WERI-Rb-1 (cell line): ENCODE measurements at regions not wholly inside any gene's neighbourhood (a gene's known extent, or its start where the extent isn't known, plus 50 kb on each side); places are given as distances from the start of the nearest gene placed in this dataset.

Experiments
- DNase-seq: peaks from one replicate; pipeline ENCODE4 v3.0.0-alpha.2; 2020
- H3K27ac ChIP-seq: fragments of 250-450 bp; sonication (Bioruptor Pico); 2 replicates; pipeline ENCODE4 v1.5.1; 2020; ENCODE audit warnings: mild to moderate bottlenecking, moderate library complexity
- H3K27me3 ChIP-seq: fragments of 250-450 bp; sonication (Bioruptor Pico); 2 replicates; pipeline ENCODE4 v1.5.1; 2021; ENCODE audit warnings: mild to moderate bottlenecking, low read depth, moderate library complexity; ENCODE audit not compliant: insufficient read depth, severe bottlenecking
- H3K36me3 ChIP-seq: fragments of 250-450 bp; sonication (Bioruptor Pico); 2 replicates; pipeline ENCODE4 v1.5.1; 2020; ENCODE audit warnings: mild to moderate bottlenecking, moderate library complexity
- H3K4me3 ChIP-seq: 2 replicates; pipeline ENCODE4 v1.5.1; 2011; ENCODE audit warnings: low read depth, mild to moderate bottlenecking, control low read depth, low read length
- H3K9me3 ChIP-seq: fragments of 250-450 bp; sonication (Bioruptor Pico); 2 replicates; pipeline ENCODE4 v1.5.1; 2021; ENCODE audit warnings: mild to moderate bottlenecking, moderate library complexity; ENCODE audit not compliant: severe bottlenecking
- CTCF ChIP-seq: IDR thresholded peaks from 2 replicates; pipeline ENCODE4 v1.5.1; 2011; ENCODE audit warnings: low read depth, mild to moderate bottlenecking, control low read depth, inconsistent platforms, low read length

GRCh38 chr12:34393821-34394150 is 371.5 kb downstream of the ALG10 start:
- H3K27me3 ChIP-seq = peaks cover 94% of the 10 kb centered on the region
- H3K9me3 ChIP-seq = peaks cover 2% of the 10 kb centered on the region
- no peak for TF ChIP-seq CTCF
- H3K27ac ChIP-seq = no peak overlapping the region
- no peaks in the 10 kb centered on the region for H3K36me3 ChIP-seq
- H3K4me3 ChIP-seq = no peak overlapping the region
- no peak for DNase-seq

DNA sequence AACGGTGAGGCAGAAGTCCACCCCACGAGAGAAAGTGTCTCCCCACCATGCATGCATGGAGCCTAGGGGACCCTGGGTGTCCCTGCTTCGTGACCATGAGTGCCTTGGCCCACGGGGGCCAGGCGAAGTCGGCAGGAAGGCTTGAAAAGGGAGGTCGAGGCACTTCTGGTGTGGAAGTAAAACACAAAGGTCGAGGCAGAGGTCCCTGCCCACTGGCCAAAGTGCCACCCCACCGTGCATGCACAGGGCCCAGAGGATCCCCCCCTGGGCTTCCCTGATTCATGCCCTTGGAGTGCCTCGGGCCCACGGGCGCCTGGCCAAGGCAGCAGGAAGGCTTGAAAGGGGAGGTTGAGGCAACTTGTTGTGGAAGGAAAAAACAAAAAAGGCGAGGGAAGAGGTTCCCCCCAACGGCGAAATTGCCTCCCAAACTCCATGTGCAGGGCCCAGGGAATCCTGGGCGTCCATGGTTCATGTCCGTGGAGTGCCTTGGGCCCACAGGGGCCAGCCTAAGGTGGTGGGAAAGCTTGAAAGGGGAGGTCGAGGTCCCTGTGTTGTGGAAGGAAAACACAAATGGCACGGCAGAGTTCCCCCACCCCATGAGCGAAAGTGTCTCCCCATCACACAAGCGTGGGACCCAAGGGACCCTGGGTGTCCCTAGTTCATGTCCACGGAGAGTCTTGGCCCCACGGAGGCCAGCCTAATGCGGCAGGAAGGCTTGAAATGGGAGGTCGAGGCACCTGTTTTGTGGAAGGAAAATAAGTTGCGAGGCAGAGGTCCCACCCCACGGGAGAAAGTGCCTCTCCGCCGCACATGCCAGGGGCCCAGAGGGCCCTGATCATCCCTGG is 372.1 kb downstream of the ALG10 start:
- no peak overlapping the region for H3K27ac ChIP-seq

GRCh38 chr12:34395056-34396005 is 373.0 kb downstream of the ALG10 start:
- Histone ChIP-seq H3K4me3 (no peak overlapping the region), H3K36me3 (no peaks in the 10 kb centered on the region), H3K27me3 (peaks cover 90% of the 10 kb centered on the region), H3K27ac (no peak overlapping the region), H3K9me3 (peaks cover 2% of the 10 kb centered on the region)
- DNase-seq = no peak
- TF ChIP-seq CTCF = no peak

More for the DNA sequence above, 372.1 kb downstream of the ALG10 start:
- H3K36me3 ChIP-seq = no peaks in the 10 kb centered on the region
- peaks cover 2% of the 10 kb centered on the region for H3K9me3 ChIP-seq
- no peak overlapping the region for H3K4me3 ChIP-seq
- no peak for TF ChIP-seq CTCF
- peaks cover 90% of the 10 kb centered on the region for H3K27me3 ChIP-seq
- peak; percentile 1 for DNase-seq

DNA sequence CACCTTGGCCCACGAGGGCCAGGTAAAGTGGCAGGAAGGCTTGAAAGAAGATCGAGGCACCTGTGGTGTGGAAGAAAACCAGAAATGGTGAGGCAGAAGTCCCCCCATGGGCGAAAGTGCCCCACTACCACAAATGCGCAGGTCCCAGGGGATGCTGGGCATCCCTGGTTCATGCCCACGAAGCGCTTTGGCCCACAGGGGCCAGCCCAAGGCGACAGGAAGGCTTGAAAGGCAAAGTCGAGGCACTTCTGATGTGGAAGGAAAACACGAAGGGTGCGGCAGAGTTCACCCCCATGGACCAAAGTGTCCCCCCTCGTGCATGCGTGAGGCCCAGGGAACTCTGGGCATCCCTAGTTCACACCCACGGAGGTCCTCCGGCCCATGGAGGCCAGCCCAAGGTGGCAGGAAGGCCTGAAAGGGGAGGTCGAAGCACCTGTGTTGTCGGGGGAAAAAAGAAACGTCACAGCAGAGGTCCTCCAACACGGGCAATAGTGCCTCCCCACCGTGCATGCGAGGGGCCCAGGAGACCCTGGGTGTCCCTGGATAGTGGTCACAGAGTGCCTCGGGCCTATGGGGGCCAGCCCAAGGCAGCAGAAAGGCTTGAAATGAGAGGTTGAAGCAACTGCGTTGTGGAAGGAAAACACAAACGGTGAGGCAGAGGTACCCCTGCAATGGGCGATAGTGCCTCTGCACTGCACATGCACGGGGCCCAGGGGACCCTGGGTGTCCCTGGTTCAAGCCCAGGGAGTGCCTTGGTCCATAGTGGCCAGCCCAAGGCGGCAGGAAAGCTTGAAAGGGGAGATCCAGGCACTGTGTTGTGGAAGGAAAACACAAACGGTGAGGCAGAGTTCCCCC is 373.9 kb downstream of the ALG10 start:
- Histone ChIP-seq H3K27me3 (peaks cover 90% of the 10 kb centered on the region), H3K9me3 (peaks cover 2% of the 10 kb centered on the region), H3K27ac (no peak overlapping the region), H3K36me3 (no peaks in the 10 kb centered on the region), H3K4me3 (no peak overlapping the region)
- peak; percentile 1 for DNase-seq
- TF ChIP-seq CTCF = no peak

- Histone ChIP-seq H3K36me3 (no peaks in the 10 kb centered on the region), H3K27ac (no peak overlapping the region), H3K9me3 (no peaks in the 10 kb centered on the region), H3K27me3 (peaks cover 90% of the 10 kb centered on the region), H3K4me3 (no peak overlapping the region)
- TF ChIP-seq CTCF = no peak
- peak; percentile 1 for DNase-seq
These were observed 374.7 kb downstream of the ALG10 start for GRCh38 chr12:34396861-34397590.
